HCT116 (cell line): ENCODE measurements at regions not wholly inside any gene's neighbourhood (a gene's known extent, or its start where the extent isn't known, plus 50 kb on each side); places are given as distances from the start of the nearest gene placed in this dataset.

ENCODE experiments used
- ATAC-seq: fragments of 200-7000 bp; cut with Tn5 transposase; 2 replicates; pipeline ENCODE4 v1.9.1; 2020; ENCODE audit warnings: mild to moderate bottlenecking, moderate library complexity
- BruUV-seq: library from RNA; stranded (reverse); fragments of 400-500 nt; replicated peaks from 2 replicates; lab custom pipeline; 2021; lab: Mats Ljungman, UMichigan
- CTCF ChIA-PET: fragments of 300-600 bp; sonication (Branson Sonifier 250); formaldehyde crosslinking; loops from one replicate; lab custom pipeline; 2021; ENCODE audit warnings: antibody characterized with exemption; lab: Charles Lee
- POLR2A ChIA-PET: fragments of 300-600, 350-600 bp; sonication (Branson Sonifier 250); formaldehyde crosslinking; loops from one replicate; lab custom pipeline; 2021; ENCODE audit warnings: antibody characterized with exemption; lab: Charles Lee
- RAD21 ChIA-PET, 2 experiments: fragments of 300-600 bp; sonication (Branson Sonifier 250); formaldehyde crosslinking; loops; one replicate each; lab custom pipeline; 2023; ENCODE audit warnings: low total read pairs in 2 of 2; ENCODE audit not compliant: uncharacterized antibody in 2 of 2, unreplicated experiment in 2 of 2, low non-redundant PET in 1 of 2; lab: Charles Lee
- DNase-seq: peaks from one replicate; pipeline ENCODE4 v3.0.0-alpha.2; 2010; ENCODE audit warnings: low read depth, low spot score
- H2AFZ ChIP-seq: fragments of 200-600 bp; shearing (Covaris generic), sonication (generic); 2 replicates; pipeline ENCODE4 v1.6.1; 2017; ENCODE audit warnings: low read depth, mixed run types, mixed read lengths, antibody characterized with exemption, low read length; ENCODE audit not compliant: poor library complexity, severe bottlenecking
- H3K27ac ChIP-seq: 2 replicates; pipeline ENCODE4 v1.5.1; 2012; ENCODE audit warnings: low read depth, low read length
- H3K27me3 ChIP-seq: fragments of 200-600 bp; sonication (generic); 2 replicates; pipeline ENCODE4 v1.6.1; 2016; ENCODE audit warnings: mixed run types, low read length, mixed read lengths; ENCODE audit not compliant: insufficient read depth
- H3K36me3 ChIP-seq, 2 experiments: fragments of 200-500 bp in 1 of 2; fragments of 200-600 bp in 1 of 2; sonication (Bioruptor generic) in 1 of 2; sonication (generic) in 1 of 2; 2 replicates each; pipeline versions ENCODE4 v1.5.1 to v1.6.1; 2014 to 2016; ENCODE audit warnings: low read length in 2 of 2, inconsistent platforms in 1 of 2, mixed read lengths in 1 of 2, mixed run types in 1 of 2; ENCODE audit not compliant: insufficient read depth in 2 of 2, control insufficient read depth in 1 of 2
- H3K4me1 ChIP-seq, 2 experiments: fragments of 200-600 bp in 1 of 2; sonication (generic) in 1 of 2; 2 replicates each; pipeline versions ENCODE4 v1.5.1 to v1.6.1; 2012 to 2017; ENCODE audit warnings: low read length in 2 of 2, inconsistent platforms in 1 of 2, mild to moderate bottlenecking in 1 of 2, mixed read lengths in 1 of 2, mixed run types in 1 of 2, moderate library complexity in 1 of 2; ENCODE audit not compliant: insufficient read depth in 2 of 2, control insufficient read depth in 1 of 2
- H3K4me2 ChIP-seq: fragments of 200-600 bp; sonication (generic); 2 replicates; pipeline ENCODE4 v1.6.1; 2017; ENCODE audit warnings: mixed run types, low read length, mixed read lengths
- H3K4me3 ChIP-seq, 2 experiments: fragments of 200-600 bp in 1 of 2; sonication (generic) in 1 of 2; replicated peaks in 1 of 2; 2 replicates each; pipeline ENCODE4 v1.5.1; 2011 to 2016; ENCODE audit warnings: low read length in 2 of 2, control low read depth in 1 of 2, low read depth in 1 of 2, mild to moderate bottlenecking in 1 of 2, mixed read lengths in 1 of 2, mixed run types in 1 of 2
- H3K79me2 ChIP-seq: fragments of 200-600 bp; sonication (generic); 2 replicates; pipeline ENCODE4 v1.6.1; 2017; ENCODE audit warnings: mild to moderate bottlenecking, mixed run types, low read length, moderate library complexity, mixed read lengths; ENCODE audit not compliant: insufficient read depth
- H3K9ac ChIP-seq: fragments of 200-600 bp; sonication (generic); 2 replicates; pipeline ENCODE4 v1.6.1; 2016; ENCODE audit warnings: low read length, mixed read lengths
- H3K9me2 ChIP-seq: fragments of 200-600 bp; sonication (generic), shearing (Covaris generic); 2 replicates; pipeline ENCODE4 v1.6.1; 2017; ENCODE audit warnings: mixed run types, mild to moderate bottlenecking, moderate library complexity; ENCODE audit not compliant: insufficient read depth
- H3K9me3 ChIP-seq, 2 experiments: fragments of 200-500 bp in 1 of 2; fragments of 200-600 bp in 1 of 2; sonication (Bioruptor generic) in 1 of 2; sonication (generic) in 1 of 2; 2 replicates each; pipeline ENCODE4 v1.6.1; 2014 to 2017; ENCODE audit warnings: low read length in 2 of 2, mixed read lengths in 2 of 2, inconsistent platforms in 1 of 2, low read depth in 1 of 2, mild to moderate bottlenecking in 1 of 2, mixed run types in 1 of 2, moderate library complexity in 1 of 2; ENCODE audit not compliant: control insufficient read depth in 1 of 2, insufficient read depth in 1 of 2
- H4K20me1 ChIP-seq: fragments of 200-600 bp; sonication (generic), shearing (Covaris generic); 2 replicates; pipeline ENCODE4 v1.6.1; 2017; ENCODE audit warnings: mixed run types, mild to moderate bottlenecking, moderate library complexity; ENCODE audit not compliant: insufficient read depth
- ATF3 ChIP-seq: IDR thresholded peaks from 2 replicates; pipeline ENCODE4 v1.6.1; 2012
- CBX3 ChIP-seq: IDR thresholded peaks from 2 replicates; pipeline ENCODE4 v1.6.1; 2012; ENCODE audit warnings: low read depth
- CEBPB ChIP-seq: IDR thresholded peaks from 2 replicates; pipeline ENCODE4 v1.6.1; 2012; ENCODE audit warnings: low read depth
- CTCF ChIP-seq, 3 experiments: fragments of 200-600 bp in 1 of 3; sonication (generic) in 1 of 3; IDR thresholded peaks in 2 of 3; conservative IDR thresholded peaks in 1 of 3; 2 replicates each; pipeline ENCODE4 v1.5.1; 2012 to 2017; ENCODE audit warnings: low read depth in 2 of 3, low read length in 2 of 3, antibody characterized with exemption in 1 of 3, borderline replicate concordance in 1 of 3, control low read depth in 1 of 3, mild to moderate bottlenecking in 1 of 3, mixed read lengths in 1 of 3, mixed run types in 1 of 3, moderate library complexity in 1 of 3; ENCODE audit not compliant: insufficient read depth in 1 of 3
- ELF1 ChIP-seq: IDR thresholded peaks from 2 replicates; pipeline ENCODE4 v1.6.1; 2012; ENCODE audit warnings: low read depth, borderline replicate concordance
- EZH2 ChIP-seq: fragments of 200-600 bp; sonication (generic); IDR thresholded peaks from 2 replicates; pipeline ENCODE4 v1.6.1; 2017; ENCODE audit warnings: antibody characterized with exemption, mixed run types
- EZH2phosphoT487 ChIP-seq: fragments of 200-600 bp; IDR thresholded peaks from 2 replicates; pipeline ENCODE4 v1.6.1; 2018; ENCODE audit warnings: antibody characterized with exemption, borderline replicate concordance
- FOSL1 ChIP-seq: IDR thresholded peaks from 2 replicates; pipeline ENCODE4 v1.6.1; 2012; ENCODE audit warnings: low read depth
- JUND ChIP-seq: IDR thresholded peaks from 2 replicates; pipeline ENCODE4 v1.6.1; 2012
- MAX ChIP-seq: IDR thresholded peaks from 2 replicates; pipeline ENCODE4 v1.6.1; 2012
- POLR2A ChIP-seq: IDR thresholded peaks from 2 replicates; pipeline ENCODE4 v1.7.0; 2011; ENCODE audit warnings: borderline replicate concordance; ENCODE audit not compliant: insufficient read depth, insufficient read length; ENCODE audit errors: extremely low read depth
- POLR2AphosphoS5 ChIP-seq: IDR thresholded peaks from 2 replicates; pipeline ENCODE4 v1.6.1; 2011; ENCODE audit warnings: mild to moderate bottlenecking, low read depth, low read length, moderate library complexity
- RAD21 ChIP-seq: IDR thresholded peaks from 2 replicates; pipeline ENCODE4 v1.6.1; 2012; ENCODE audit warnings: low read depth, mild to moderate bottlenecking
- SIN3A ChIP-seq: IDR thresholded peaks from 2 replicates; pipeline ENCODE4 v1.6.1; 2012; ENCODE audit warnings: low read depth
- SRF ChIP-seq: IDR thresholded peaks from 2 replicates; pipeline ENCODE4 v1.6.1; 2012; ENCODE audit warnings: low read depth
- TCF7L2 ChIP-seq: IDR thresholded peaks from 2 replicates; pipeline ENCODE4 v1.7.0; 2011; ENCODE audit warnings: borderline replicate concordance, inconsistent platforms; ENCODE audit not compliant: insufficient read depth, insufficient read length; ENCODE audit errors: extremely low read depth
- YY1 ChIP-seq: IDR thresholded peaks from 2 replicates; pipeline ENCODE4 v1.6.1; 2011; ENCODE audit warnings: low read length, low read depth, moderate library complexity, mild to moderate bottlenecking; ENCODE audit not compliant: insufficient replicate concordance; ENCODE audit errors: extremely low read depth
- ZBTB33 ChIP-seq: IDR thresholded peaks from 2 replicates; pipeline ENCODE4 v1.6.1; 2011; ENCODE audit warnings: mild to moderate bottlenecking, low read length, moderate library complexity; ENCODE audit not compliant: insufficient replicate concordance; ENCODE audit errors: extremely low read depth
- ZFX ChIP-seq: fragments of 450-650 bp; IDR thresholded peaks from 2 replicates; pipeline ENCODE4 v1.6.1; 2017
- ZNF274 ChIP-seq: fragments of 200-500 bp; sonication (Bioruptor generic); IDR thresholded peaks from 2 replicates; pipeline ENCODE4 v1.6.1; 2014; ENCODE audit warnings: mild to moderate bottlenecking, low read depth, low read length, inconsistent platforms
- intact Hi-C: fragments of 100-400 bp; cut with micrococcal nuclease; formaldehyde crosslinking; loops from 2 replicates; pipeline ENCODE4 v1.10.0; 2022

GRCh38 chr3:79845546-79845945 is 77.7 kb upstream of the ROBO1 start (continued):
- TF ChIP-seq ZBTB33 (no peak), EZH2 (no peak), ATF3 (no peak), YY1 (no peak), MAX (no peak), FOSL1 (no peak), CBX3 (no peak), POLR2A (no peak), ZFX (no peak), CEBPB (no peak), SIN3A (no peak)

GRCh38 chr3:79844176-79844575 is 76.4 kb upstream of the ROBO1 start:
- Histone ChIP-seq H3K79me2 (no peaks in the 10 kb centered on the region), H2AFZ (no peak overlapping the region), H3K4me1 (no peaks in the 10 kb centered on the region), H3K4me3 (no peak overlapping the region), H4K20me1 (no peaks in the 10 kb centered on the region), H3K9me2 (no peaks in the 10 kb centered on the region), H3K36me3 (no peaks in the 10 kb centered on the region), H3K27ac (no peak overlapping the region), H3K4me2 (no peak overlapping the region), H3K9me3 (peaks cover 3 to 18% of the 10 kb centered on the region in 2 experiments; a peak in 2 of 4 replicates), H3K27me3 (no peaks in the 10 kb centered on the region), H3K9ac (no peak overlapping the region)
- ATAC-seq (no peak), DNase-seq (no peak)
- CTCF ChIA-PET, result no interaction called here
- POLR2A ChIA-PET, result no interaction called here
- BruUV-seq, result no TSS peak
- RAD21 ChIA-PET, result no interaction called here
- no peak for TF ChIP-seq SIN3A
- no peak for TF ChIP-seq EZH2phosphoT487
- no peak for TF ChIP-seq JUND
- TF ChIP-seq ELF1, result no peak
- no peak for TF ChIP-seq POLR2AphosphoS5
- TF ChIP-seq ATF3, result no peak
- no peak for TF ChIP-seq YY1
- TF ChIP-seq SRF, result no peak
- no peak for TF ChIP-seq CEBPB
- no peak for TF ChIP-seq TCF7L2
- TF ChIP-seq ZFX, result no peak
- TF ChIP-seq CTCF (IDR thresholded peaks at IDR 0.05 in 2 of 3, conservative IDR thresholded peaks at IDR 0.05 in 1 of 3; ENCODE audit: borderline replicate concordance in 1 of 3, insufficient read depth in 1 of 3, low read depth in 2 of 3, low read length in 2 of 3), result no peak
- TF ChIP-seq RAD21, result no peak
- no peak for TF ChIP-seq ZNF274
- intact Hi-C loops, result no loop called here
